NCI-H2196 (cell line): ENCODE measurements at regions not wholly inside any gene's neighbourhood (a gene's known extent, or its start where the extent isn't known, plus 50 kb on each side); places are given as distances from the start of the nearest gene placed in this dataset.
"Not testable (repeated sequence)": the region's sequence is repeated elsewhere in the genome, so short reads cannot be mapped to it uniquely, and the experiment has no call there.

Experiments used
- DNase-seq: peaks from one replicate; lab custom pipeline; 2025; ENCODE audit not compliant: unreplicated experiment; lab: John Stamatoyannopoulos, UW

DNA sequence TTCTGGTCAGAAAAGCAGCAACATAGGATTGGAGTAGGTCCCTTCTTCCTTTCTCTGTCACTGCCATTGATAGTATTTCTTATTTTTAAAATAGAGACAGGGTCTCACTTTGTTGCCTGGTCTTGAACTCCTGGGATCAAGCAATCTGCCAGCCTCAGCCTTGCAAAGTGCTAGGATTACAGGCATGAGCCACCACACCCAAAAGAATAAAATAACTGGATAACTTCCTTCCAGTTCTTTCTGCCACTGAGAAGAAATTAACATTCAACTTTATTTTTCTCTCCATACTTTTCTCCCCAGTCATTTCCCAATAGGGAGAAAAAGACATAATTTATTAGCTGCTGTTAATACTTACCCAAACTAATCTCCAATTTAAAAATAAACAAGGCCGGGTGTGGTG lies 91.9 kb upstream of the MED13 start:
- DNase-seq: no peak

DNA sequence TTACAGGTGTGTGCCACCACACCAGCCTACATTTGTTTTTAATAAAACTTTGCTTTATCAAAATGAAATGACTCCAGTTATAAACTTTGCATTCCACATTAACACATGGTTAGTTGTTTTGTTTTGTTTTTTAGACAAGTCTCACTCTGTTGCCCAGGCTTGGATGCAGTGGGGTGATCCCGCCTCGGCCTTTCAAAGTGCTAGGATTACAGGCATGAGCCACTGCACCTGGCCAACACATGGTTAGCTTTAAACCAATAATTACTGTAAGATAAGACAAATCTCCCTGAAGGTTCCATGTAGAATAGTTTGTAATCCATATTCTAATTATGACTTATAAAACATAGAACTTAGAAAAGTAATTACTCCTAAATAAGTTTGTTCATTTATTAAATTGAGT lies 89.8 kb upstream of the MED13 start:
- DNase-seq: no peak

DNA sequence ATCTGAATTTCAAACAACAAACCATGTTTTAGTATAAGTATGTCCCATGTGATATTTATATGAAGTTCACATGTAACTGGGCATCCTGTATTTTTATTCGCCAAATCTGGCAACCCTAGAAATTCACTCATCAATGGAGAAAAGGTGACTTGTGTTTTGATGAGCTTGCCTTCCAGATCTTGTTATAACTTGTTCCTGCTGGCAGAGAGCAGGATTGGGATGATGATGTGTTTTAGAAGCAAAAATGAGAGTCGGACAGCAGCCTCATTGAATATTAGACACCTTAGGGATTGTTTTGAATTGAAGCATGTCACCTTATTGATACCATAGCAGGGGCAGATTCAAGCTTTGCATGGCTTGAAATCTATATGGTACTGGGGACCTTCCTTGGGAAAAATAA lies 85.4 kb upstream of the MED13 start:
- DNase-seq: no peak

DNA sequence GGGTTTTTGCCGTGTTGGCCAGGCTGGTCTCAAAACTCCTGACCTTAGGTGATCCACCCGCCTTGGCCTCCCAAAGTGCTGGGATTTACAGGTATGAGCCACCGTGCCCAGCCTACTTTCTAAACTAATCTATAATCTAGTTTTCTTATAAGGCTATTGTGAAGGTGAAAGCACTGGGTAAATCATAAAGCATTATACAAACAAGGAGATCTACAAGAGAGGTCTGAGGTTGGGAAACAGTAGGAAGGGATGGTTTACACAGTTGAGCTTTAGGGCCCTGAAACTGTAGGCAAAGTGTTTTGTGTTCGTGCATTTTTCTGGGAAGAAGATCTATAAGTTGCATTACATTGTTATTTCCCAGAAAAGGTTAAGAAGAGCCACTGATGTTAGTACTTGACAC lies 84.9 kb upstream of the MED13 start:
- no peak for DNase-seq

DNA sequence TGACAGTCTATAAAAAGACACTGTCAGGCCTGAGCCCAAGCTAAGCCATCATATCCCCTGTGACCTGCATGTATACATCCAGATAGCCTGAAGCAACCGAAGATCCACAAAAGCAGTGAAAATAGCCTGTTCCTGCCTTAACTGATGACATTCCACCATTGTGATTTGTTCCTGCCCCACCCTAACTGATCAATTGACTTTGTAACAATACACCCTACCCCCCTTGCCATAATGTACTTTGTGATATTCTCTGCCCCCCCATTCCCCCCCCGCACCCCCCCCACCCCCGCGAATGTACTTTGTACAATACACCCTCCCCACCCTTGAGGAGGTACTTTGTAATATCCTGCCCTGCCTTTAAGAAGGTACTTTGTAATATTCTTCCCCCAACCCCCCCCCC lies 82.2 kb upstream of the MED13 start:
- no peak for DNase-seq

DNA sequence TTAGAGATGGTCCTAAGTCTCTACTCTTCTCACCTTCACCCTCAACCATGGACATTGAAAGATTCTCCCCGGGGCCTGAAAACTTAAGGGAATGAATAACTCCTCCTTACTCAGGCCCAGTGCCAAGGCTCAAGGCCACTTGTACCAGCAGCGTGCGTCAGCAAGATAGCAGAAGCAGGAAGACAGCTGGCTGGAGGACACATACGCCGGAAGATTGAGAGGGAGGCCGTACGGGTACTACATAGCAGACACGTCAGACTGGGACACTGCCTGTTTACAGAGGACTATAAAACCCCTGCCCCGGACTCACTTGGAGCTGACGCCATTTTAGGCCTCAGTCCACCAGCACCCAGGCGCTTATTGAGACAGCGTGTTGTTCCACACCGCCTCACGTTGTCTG lies 75.8 kb upstream of the MED13 start:
- DNase-seq: no peak

DNA sequence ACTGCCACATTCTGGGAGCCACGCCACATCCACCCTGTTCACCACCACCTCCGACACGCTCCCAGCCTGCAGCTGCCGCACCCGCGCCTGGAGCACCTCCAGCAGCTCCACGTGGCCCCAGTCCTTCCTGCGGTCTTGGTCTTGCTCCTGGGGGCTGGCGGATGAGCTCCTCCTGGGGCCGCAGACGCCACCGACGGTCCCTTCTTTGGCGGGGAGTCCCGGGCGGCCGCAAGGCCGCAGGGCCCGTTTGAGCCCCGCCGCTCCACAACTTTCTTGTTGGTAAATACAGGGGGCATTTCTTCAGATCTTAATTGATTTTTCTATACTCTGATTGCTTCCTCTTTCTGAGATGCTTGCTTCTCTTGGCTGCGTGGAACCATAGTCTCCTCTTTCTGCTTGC lies 75.3 kb upstream of the MED13 start:
- no peak for DNase-seq

DNA sequence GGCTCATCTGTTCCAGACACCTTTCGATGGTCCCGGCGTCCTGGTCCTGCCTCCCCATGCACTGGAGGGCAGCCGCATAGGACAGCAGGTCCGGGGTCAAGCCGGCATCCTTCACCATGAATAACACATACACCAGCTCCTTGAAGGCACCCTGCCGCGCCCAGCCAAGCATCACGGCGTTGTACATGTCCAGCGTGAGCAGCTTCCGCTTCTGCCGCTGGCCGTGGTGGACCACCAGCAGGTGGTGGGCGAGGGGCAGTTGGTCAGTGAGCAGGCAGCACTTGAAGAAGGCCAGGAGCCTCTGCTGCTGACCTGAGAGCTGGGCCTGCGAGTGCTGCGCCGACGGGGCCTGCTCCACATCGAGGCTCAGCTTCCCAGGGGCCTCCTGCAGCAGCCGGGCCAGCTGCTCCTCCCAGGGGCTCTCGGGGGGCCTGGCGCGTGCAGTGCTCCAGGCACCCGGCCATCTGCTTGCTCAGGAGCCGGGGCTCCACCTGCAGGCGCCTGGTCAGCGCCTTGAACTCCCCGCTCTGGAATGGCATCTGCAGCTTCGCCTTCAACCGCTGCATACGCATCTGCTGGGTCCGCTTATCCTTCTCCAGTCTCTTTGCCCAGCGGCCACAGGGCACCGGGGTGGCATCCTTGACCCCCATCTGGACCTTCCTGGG lies 74.7 kb upstream of the MED13 start:
- not testable (repeated sequence) for DNase-seq

DNA sequence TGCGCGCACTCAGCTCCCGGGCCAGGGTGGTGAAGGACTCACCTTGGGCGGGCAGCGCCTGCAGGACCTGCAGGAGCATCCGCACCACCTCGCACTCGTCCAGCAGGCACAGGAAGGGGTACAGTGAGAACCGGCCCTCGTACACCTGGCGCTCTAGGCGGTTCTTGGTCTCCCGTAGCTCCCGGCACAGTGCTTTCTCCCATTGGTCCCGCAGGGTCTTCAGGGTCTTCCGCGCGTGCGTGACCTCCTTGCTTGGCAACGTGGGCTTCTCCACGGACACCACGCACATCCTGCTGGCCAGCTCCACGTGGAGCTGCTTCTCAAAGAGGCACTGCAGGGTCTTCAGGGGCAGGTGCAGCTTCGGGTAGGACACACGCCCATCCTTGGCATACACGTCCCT lies 74.1 kb upstream of the MED13 start:
- no peak for DNase-seq

DNA sequence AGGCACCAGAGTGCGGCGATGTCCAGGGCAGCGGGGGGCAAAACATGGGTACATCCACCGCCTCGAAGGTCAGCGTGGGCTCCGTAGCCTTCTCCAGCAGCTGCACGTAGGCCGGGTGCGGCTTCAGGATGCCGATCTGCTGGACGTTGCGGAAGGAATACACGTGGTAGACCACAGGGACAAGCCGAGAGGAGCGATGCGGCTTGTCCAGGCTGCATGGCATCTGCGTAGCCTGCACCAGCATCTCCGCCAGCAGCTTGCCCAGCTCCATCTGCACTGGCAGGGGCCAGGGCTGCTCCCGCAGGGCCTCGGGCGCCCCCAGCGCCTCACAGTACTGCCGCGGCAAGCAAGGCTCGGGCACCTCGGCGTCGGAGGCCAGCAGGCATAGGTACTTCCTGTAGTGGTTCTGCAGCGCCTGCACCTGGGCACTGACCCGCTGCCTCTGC lies 73.6 kb upstream of the MED13 start:
- not testable (repeated sequence) for DNase-seq

DNA sequence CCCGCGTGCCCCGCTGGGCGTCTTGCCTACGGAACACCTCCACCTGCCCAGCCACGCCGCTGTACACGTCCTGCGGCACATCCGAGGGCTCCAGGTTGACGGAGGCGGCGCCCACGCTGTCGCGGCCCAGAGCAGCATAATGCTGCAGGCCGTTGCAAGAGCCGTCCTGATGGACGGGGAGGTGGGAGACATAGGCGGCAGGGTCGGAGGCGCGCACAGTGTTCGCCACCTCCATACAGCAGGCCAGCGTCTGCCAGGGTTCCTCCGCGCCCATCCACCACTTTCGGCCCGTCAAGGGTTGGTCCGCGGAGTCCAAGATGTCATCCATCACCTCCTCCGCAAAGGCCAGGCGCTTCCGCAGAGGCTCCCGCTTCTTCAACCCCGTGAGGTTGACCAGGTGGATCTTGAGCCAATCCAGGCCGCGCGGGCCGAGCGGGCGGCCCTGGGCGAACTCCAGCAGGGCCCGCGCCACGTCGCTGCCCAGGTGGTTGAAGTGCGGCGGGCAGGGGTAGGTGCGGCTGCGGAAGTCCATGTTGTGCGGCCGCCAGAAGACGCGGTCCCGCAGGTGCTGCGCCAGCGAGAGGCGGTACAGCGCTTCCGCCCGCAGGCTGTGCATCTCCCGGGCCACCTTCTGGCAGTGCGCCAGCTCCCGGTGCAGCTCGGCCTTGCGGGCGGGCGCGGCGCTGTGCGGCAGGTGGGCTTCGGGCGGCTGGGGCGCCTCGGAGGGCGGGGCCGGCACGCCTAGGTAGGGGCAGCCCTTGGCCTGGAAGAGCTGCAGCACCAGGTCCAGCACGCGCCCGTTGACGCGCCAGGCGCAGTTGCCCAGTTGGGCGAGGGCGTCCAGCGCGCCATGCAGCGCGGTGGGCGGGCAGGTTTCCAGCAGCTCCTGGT lies 72.9 kb upstream of the MED13 start:
- not testable (repeated sequence) for DNase-seq

DNA sequence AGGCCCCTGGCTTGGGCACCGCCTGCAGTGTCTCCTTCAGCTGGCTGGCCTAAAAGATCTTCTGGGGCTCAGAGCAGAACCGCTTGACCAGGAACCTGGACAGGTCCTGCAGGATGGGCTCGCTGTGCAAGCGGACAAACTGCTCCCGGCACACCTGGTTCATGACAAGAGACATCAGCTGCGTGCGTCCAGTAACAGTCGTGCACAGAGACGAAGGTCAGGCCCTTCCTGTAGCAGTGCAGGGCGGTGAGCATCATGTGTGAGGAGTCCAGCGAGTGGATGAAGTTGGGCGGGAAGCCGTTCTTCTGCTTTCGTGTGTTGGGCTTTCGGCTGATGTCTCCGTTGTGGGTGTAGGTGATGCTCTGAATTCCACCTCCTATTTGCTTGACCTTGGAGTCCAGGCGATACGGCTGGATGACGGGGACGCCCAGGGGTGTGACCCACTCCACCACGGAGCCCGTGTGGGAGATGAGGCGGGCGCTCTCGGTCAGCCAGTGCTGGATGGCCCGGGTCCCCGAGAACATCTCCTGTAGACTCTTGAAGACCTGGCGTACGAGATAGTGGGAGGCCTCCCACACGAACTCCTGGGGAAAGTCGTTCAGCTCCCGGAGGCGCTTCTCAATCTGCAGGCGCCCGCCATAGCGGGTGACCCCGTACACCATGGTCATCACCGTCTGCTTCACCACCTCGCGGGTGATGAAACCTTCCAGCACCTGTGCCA lies 72.1 kb upstream of the MED13 start:
- DNase-seq: not testable (repeated sequence)

DNA sequence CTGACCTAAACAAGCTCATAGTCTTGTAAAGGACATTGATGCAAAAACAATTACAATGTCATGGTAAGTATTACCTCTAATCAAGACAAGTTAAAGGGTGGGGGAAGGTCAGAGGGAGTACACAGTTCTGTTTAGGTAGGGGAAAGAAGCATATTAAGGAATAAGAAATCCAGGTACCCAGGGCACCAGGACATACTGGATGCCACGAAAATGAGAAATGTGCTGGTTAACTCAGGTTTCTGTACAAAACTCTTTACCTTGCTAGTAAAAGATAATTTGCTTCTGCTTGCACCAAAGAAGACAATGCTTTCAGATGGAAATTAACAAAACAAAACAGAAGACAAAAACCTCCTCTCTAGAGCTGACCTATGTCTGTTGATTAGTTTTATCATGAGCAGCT lies 70.7 kb upstream of the MED13 start:
- no peak for DNase-seq

DNA sequence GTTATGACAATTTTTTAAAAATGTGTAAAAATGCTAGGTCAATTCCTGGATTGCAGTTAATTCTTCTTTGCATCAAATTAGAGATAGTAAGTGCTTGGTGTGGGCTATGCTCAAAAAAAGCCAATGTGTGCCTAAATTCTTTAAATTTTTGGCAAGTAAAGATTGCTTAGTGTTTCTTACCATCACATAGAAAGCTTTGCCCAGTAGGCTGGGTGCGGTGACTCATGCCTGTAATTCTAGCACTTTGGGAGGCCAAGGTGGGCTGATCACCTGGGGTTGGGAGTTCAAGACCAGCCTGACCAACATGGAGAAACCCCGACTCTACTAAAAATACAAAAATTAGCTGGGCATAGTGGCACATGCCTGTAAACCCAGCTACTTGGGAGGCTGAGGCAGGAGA lies 70.0 kb upstream of the MED13 start:
- not testable (repeated sequence) for DNase-seq

DNA sequence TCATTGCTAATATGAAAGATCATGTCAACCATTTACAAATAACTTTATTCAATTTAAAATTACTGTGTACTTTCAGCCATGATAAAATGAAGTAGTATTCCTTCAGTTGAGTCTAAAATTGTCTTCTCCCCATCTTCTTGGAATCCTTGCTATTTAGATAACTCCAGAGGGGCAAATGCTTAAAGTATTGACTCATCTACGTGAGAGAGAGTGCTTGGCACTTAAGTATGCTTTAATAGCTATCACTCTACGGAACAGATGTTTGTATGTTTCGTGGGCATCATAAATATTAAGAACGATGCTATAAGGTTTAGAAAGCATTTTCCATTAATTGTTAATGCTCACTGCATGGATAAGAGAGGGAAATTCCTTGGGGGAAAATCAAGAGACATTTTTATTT lies 69.3 kb upstream of the MED13 start:
- DNase-seq: no peak

DNA sequence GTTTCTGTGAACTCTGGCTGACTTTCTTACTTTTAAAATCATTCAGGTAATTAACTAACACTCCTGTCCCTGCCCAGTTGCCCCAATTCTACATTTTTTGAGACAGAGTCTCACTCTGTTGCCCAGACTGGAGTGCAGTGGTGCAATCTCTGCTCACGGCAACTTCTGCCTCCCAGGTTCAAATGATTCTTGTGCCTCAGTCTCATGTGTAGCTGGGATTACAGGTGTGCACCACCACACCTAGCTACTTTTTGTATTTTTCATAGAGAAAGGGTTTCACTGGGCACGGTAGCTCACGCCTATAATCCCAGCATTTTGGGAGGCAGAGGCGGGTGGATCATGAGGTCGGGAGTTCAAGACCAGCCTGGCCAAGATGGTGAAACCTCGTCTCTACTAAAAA lies 66.2 kb upstream of the MED13 start:
- not testable (repeated sequence) for DNase-seq

DNA sequence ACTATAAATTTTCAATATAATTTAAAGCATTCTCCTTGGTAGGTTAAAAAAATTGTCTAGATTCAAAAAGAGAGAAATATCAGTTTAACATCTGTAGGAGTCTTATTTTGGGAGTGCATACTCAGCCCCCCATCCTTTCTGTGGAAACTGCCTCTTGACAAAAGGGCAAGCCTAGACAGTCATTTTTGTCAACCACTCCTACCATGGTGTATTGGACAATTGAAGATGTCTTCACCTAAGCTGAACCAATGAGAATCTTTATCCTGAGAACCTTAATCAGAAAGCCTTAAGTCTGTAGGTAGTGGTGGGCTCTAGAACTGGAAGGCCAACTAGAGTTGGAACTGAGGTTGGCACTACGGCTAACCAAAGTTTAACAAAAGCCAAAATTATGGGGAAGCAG lies 65.7 kb upstream of the MED13 start:
- no peak for DNase-seq

DNA sequence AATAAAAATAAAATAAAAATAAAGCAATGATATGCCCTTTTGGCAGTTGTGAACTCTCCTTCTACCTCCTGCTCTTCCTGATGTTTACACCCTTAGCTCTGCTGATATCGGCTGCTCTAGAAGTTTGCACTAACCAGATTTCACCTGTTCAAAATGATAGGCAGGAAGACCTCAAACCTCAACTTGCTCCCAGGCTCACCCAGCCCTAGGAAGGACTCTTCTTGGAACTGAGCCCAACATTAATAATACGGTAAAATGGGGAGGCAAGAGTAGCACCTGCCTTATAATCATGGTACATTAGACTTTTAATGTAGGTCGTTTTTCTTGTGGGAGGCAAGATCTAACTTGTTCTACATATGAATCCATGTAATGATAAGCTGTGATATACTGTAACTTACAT lies 61.2 kb upstream of the MED13 start:
- no peak for DNase-seq

DNA sequence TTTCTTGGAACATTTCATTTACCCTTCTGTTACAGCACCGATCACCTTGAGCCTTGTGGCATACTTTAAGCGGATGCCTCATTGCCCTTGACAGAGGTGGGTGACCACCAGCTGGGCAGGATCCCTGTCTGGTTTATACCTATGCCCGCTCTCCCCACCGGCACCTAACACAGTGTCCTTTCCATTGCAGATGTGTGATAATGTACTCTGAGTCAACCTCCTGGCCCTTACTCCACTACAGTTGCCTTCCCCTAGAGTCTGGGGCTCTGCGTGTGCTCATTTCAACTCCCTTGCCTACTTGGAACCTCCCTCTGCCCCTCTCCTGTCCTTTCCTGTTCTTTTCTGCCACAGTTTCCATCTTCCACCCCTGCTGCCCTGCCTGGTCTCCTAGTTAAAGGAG lies 60.2 kb upstream of the MED13 start:
- DNase-seq: no peak

DNA sequence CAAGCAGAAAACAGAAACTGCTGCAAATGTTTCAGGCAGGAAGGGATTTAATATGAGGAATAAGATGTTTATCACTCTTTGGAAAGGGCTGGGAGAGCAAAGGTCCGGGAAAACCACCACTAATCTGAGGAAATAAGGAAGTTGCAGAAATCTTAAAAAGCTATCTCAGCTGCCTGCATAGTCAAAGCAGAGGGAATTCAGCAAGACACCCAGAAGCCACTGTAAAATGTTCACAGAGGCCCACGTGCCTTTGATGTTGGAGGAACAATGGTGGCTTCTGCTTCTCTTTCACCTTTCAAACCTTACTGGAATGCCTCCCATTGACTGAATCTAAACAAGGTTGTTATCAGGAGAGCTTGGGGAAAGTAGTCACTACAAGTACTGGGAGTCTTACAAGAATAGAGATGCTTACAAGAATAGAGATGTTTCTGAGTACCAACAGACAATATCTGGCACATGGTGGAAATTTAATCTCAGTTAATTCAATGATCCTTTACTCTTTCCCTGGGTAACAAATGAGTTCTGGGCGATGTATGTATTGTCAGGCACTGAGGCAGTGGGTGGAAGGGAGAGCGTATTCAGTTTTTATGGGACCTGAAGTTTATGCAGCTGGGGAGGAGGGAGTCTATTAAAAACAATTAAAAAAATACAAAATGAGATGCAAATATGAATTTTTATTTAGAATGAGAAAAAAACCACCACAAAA lies 56.1 kb upstream of the MED13 start:
- no peak for DNase-seq

DNA sequence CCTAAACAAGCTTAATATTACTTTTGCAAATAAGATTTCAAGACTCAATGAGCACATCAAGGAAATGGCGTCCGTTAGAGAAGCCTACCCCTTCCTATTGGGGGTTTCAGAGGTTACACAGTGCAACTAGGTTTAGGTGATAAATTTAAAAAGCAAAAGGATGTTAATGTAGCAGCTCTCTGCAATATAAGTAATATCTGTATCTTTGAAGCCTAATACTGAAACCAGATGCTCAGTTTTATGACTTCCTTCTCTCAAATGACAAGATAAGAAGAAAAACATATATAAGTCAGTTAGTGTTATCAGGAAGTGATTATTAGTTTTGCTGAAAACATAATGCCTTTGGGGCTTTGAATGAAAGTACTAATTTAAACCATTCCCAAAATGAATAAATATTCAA lies 54.3 kb upstream of the MED13 start:
- DNase-seq: no peak
